K562 (cell line): ENCODE measurements at regions not wholly inside any gene's neighbourhood (a gene's known extent, or its start where the extent isn't known, plus 50 kb on each side); places are given as distances from the start of the nearest gene placed in this dataset.

Experiments
- ATAC-seq: fragments of 200-7000 bp; cut with Tn5 transposase; 3 replicates; pipeline ENCODE4 v1.9.1; 2020; ENCODE audit warnings: moderate library complexity
- BruUV-seq: library from RNA; stranded (reverse); fragments of 400-500 nt; replicated peaks from 2 replicates; lab custom pipeline; 2021; lab: Mats Ljungman, UMichigan
- CTCF ChIA-PET: fragments of 300-600 bp; formaldehyde crosslinking; extraction: SDS; loops from one replicate; lab custom pipeline; 2021; ENCODE audit warnings: low intra/inter-chr PET ratio; lab: Yijun Ruan, JAX
- POLR2A ChIA-PET: fragments of 300-600, 350-650 bp; sonication (Branson Sonifier 250); formaldehyde crosslinking; extraction: SDS; loops from one replicate; lab custom pipeline; 2021; ENCODE audit warnings: antibody characterized with exemption, inconsistent platforms; lab: Yijun Ruan, JAX
- DNase-seq, 4 experiments: peaks; one replicate each; pipeline versions ENCODE4 v3.0.0 to v3.0.0-alpha.2; 2011 to 2018; ENCODE audit warnings: low spot score in 3 of 4, mixed read lengths in 3 of 4; ENCODE audit errors: extremely low read depth in 1 of 4
- FAIRE-seq: peaks from 2 replicates; lab custom pipeline; 2011; peaks lifted over from hg19 to GRCh38; lab: Jason Lieb, UNC
- H2AFZ ChIP-seq: 2 replicates; pipeline ENCODE4 v1.6.0; 2011; ENCODE audit warnings: low read depth, low read length, control low read depth, inconsistent platforms
- H3K27ac ChIP-seq: fragments of 200-600 bp; 3 replicates; pipeline ENCODE4 v1.8.0; 2011; ENCODE audit warnings: low read depth, mild to moderate bottlenecking, control low read depth, inconsistent platforms, low read length, moderate library complexity, mixed read lengths; ENCODE audit errors: extremely low read depth
- H3K27me3 ChIP-seq, 2 experiments: fragments of 300-600 bp in 1 of 2; 2 replicates in 1 of 2; 3 replicates in 1 of 2; pipeline versions ENCODE4 v1.6.0 to v1.8.0; 2011; ENCODE audit warnings: inconsistent platforms in 2 of 2, low read length in 2 of 2, mild to moderate bottlenecking in 1 of 2, mixed read lengths in 1 of 2, moderate library complexity in 1 of 2; ENCODE audit not compliant: control insufficient read depth in 2 of 2, insufficient read depth in 2 of 2
- H3K36me3 ChIP-seq: fragments of 300-600 bp; 3 replicates; pipeline ENCODE4 v1.8.0; 2011; ENCODE audit warnings: mild to moderate bottlenecking, low read length, inconsistent platforms; ENCODE audit not compliant: control insufficient read depth, insufficient read depth
- H3K4me1 ChIP-seq, 2 experiments: fragments of 200-600 bp in 1 of 2; replicated peaks in 1 of 2; 2 replicates in 1 of 2; 3 replicates in 1 of 2; pipeline versions ENCODE4 v1.5.1 to v1.8.0; 2011; ENCODE audit warnings: inconsistent platforms in 2 of 2, low read length in 2 of 2, mild to moderate bottlenecking in 1 of 2, mixed read lengths in 1 of 2, moderate library complexity in 1 of 2; ENCODE audit not compliant: control insufficient read depth in 2 of 2, insufficient read depth in 2 of 2
- H3K4me2 ChIP-seq: 2 replicates; pipeline ENCODE4 v1.6.1; 2011; ENCODE audit warnings: low read length, control low read depth, inconsistent platforms, mixed read lengths; ENCODE audit not compliant: insufficient read depth
- H3K4me3 ChIP-seq: fragments of 200-600 bp; sonication (generic), shearing (Covaris generic); 2 replicates; pipeline ENCODE4 v1.5.1; 2016; ENCODE audit warnings: control low read depth, inconsistent platforms
- H3K79me2 ChIP-seq: fragments of 200-600 bp; 3 replicates; pipeline ENCODE4 v1.8.0; 2011; ENCODE audit warnings: low read length, inconsistent platforms; ENCODE audit not compliant: control insufficient read depth, insufficient read depth
- H3K9ac ChIP-seq, 2 experiments: 2 replicates each; pipeline versions ENCODE4 v1.6.0 to v1.6.1; 2011; ENCODE audit warnings: low read depth in 2 of 2, low read length in 2 of 2, control low read depth in 1 of 2, inconsistent platforms in 1 of 2, mild to moderate bottlenecking in 1 of 2, mixed read lengths in 1 of 2; ENCODE audit not compliant: insufficient read depth in 1 of 2
- H3K9me1 ChIP-seq: one replicate; pipeline ENCODE4 v1.6.0; 2011; ENCODE audit warnings: inconsistent platforms, mild to moderate bottlenecking, low read length, moderate library complexity; ENCODE audit not compliant: control insufficient read depth, insufficient read depth
- H3K9me3 ChIP-seq: replicated peaks from 2 replicates; pipeline ENCODE4 v1.5.1; 2011; ENCODE audit warnings: low read depth, low read length, inconsistent platforms; ENCODE audit not compliant: control insufficient read depth, insufficient read depth
- H4K20me1 ChIP-seq: replicated peaks from 2 replicates; pipeline ENCODE4 v1.6.1; 2011; ENCODE audit warnings: low read length, inconsistent platforms, mixed read lengths; ENCODE audit not compliant: control insufficient read depth, insufficient read depth
- DLX4 ChIP-seq: fragments of 250-450 bp; sonication (Bioruptor Pico); IDR thresholded peaks from 2 replicates; pipeline ENCODE4 v1.6.1; 2021; ENCODE audit warnings: mild to moderate bottlenecking
- RAD21 ChIP-seq, 2 experiments: fragments of 250-450 bp in 1 of 2; fragments of 450-650 bp in 1 of 2; sonication (Bioruptor Pico) in 1 of 2; formaldehyde crosslinking in 1 of 2; IDR thresholded peaks in 1 of 2; conservative IDR thresholded peaks in 1 of 2; 2 replicates each; pipeline versions ENCODE4 v1.4.0 to v1.8.0; 2020 to 2022; ENCODE audit warnings: mild to moderate bottlenecking in 2 of 2, moderate library complexity in 1 of 2
- SNRNP70 ChIP-seq: fragments of 200-400 bp; formaldehyde crosslinking; optimal IDR thresholded peaks from 2 replicates; pipeline ENCODE3; 2017; ENCODE audit warnings: low read depth, low read length
- XRCC5 ChIP-seq: fragments of 200-400 bp; formaldehyde crosslinking; IDR thresholded peaks from 2 replicates; pipeline ENCODE4 v1.6.1; 2017; ENCODE audit warnings: low read depth, mild to moderate bottlenecking, low read length
- ZFX ChIP-seq: sonication (generic); formaldehyde crosslinking; IDR thresholded peaks from 2 replicates; pipeline ENCODE4 v1.8.0; 2022; ENCODE audit warnings: mild to moderate bottlenecking, missing genetic modification reagents, moderate library complexity
- ZNF239 ChIP-seq: fragments of 250-450 bp; sonication (Bioruptor Pico); IDR thresholded peaks from 2 replicates; pipeline ENCODE4 v1.4.0; 2020; ENCODE audit warnings: mild to moderate bottlenecking
- ZNF444 ChIP-seq: fragments of 250-450 bp; sonication (Bioruptor Pico); IDR thresholded peaks from 2 replicates; pipeline ENCODE4 v1.4.0; 2020; ENCODE audit warnings: mild to moderate bottlenecking, moderate library complexity
- ZNF561 ChIP-seq: fragments of 450-650 bp; formaldehyde crosslinking; conservative IDR thresholded peaks from 2 replicates; pipeline ENCODE4 v1.4.0; 2020; ENCODE audit warnings: mild to moderate bottlenecking, moderate library complexity
- ZNF778 ChIP-seq: fragments of 450-650 bp; formaldehyde crosslinking; IDR thresholded peaks from 2 replicates; pipeline ENCODE4 v1.4.0; 2020; ENCODE audit warnings: mild to moderate bottlenecking, moderate library complexity
- WGBS: fragments of 100-300 bp; shearing (Covaris generic); methylation state at CpG from one replicate; pipeline ENCODE4 v1.1.6; 2016; ENCODE audit warnings: low coverage, mixed read lengths; ENCODE audit not compliant: insufficient coverage; ENCODE audit errors: missing lambda C conversion rate; 5-methylcytosine and 5-hydroxymethylcytosine counted together
- in situ Hi-C: fragments of 300-500 bp; cut with MboI; formaldehyde crosslinking; loops from 4 replicates; pipeline ENCODE4 v1.15.0; 2018; ENCODE audit warnings: inconsistent platforms, mixed read lengths
- intact Hi-C: fragments of 100-400 bp; cut with micrococcal nuclease; formaldehyde crosslinking; loops from 2 replicates; pipeline ENCODE4 v1.14.2; 2022
- TF ChIP-seq, protein P1 (sequence below): fragments of 250-450 bp; sonication (Bioruptor Pico); IDR thresholded peaks from 2 replicates; pipeline ENCODE4 v1.4.0; 2020; ENCODE audit warnings: mild to moderate bottlenecking, moderate library complexity, borderline replicate concordance

DNA sequence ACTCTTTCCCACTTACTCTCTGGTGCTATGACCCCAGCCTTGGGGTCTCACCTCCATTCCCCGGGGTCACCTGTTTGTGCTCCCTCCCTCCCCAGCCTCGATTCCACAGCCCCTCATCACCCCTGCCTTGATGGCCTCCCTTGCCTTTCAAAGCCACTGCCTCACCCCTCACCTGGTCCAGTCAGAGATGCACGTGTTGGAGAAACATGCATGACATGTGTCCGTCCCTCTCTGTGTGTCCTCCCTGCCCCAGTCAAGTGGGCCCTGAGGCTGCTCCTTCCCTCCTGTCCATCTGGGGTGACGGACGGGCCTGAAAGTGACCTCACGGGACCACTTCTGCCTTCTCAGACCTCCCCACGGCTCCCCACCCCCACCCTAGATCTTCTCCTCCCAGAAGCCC lies 82.3 kb upstream of the TWIST2 start:
- 0% methylated on average over 3 of the region's 8 CpGs for WGBS
- H3K9me3 ChIP-seq = no peaks in the 10 kb centered on the region
- in situ Hi-C loops = no loop called here
- no peaks in the 10 kb centered on the region for H4K20me1 ChIP-seq
- no TSS peak for BruUV-seq
- ChIA-PET POLR2A (no interaction called here), CTCF (no interaction called here)
- no peaks in the 10 kb centered on the region for H3K4me1 ChIP-seq
- no peak for FAIRE-seq
- H3K27ac ChIP-seq = no peak overlapping the region
- H3K79me2 ChIP-seq = no peaks in the 10 kb centered on the region
- ATAC-seq = no peak
- no peak overlapping the region for H3K4me2 ChIP-seq
- intact Hi-C loops = no loop called here
- no peak for DNase-seq
- H2AFZ ChIP-seq = no peak overlapping the region
- H3K36me3 ChIP-seq = no peaks in the 10 kb centered on the region
- H3K9me1 ChIP-seq = no peaks in the 10 kb centered on the region
- H3K4me3 ChIP-seq = no peak overlapping the region
- no peaks in the 10 kb centered on the region for H3K27me3 ChIP-seq
- H3K9ac ChIP-seq = no peak overlapping the region
- no peak for TF ChIP-seq RAD21 (CRISPR knock-in tag; conservative IDR thresholded peaks at IDR 0.05 in 1 of 2, IDR thresholded peaks at IDR 0.05 in 1 of 2)
- TF ChIP-seq, protein P1, sequence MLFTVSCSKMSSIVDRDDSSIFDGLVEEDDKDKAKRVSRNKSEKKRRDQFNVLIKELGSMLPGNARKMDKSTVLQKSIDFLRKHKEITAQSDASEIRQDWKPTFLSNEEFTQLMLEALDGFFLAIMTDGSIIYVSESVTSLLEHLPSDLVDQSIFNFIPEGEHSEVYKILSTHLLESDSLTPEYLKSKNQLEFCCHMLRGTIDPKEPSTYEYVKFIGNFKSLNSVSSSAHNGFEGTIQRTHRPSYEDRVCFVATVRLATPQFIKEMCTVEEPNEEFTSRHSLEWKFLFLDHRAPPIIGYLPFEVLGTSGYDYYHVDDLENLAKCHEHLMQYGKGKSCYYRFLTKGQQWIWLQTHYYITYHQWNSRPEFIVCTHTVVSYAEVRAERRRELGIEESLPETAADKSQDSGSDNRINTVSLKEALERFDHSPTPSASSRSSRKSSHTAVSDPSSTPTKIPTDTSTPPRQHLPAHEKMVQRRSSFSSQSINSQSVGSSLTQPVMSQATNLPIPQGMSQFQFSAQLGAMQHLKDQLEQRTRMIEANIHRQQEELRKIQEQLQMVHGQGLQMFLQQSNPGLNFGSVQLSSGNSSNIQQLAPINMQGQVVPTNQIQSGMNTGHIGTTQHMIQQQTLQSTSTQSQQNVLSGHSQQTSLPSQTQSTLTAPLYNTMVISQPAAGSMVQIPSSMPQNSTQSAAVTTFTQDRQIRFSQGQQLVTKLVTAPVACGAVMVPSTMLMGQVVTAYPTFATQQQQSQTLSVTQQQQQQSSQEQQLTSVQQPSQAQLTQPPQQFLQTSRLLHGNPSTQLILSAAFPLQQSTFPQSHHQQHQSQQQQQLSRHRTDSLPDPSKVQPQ (CRISPR knock-in tag) = no peak
- no peak for TF ChIP-seq ZNF239 (CRISPR knock-in tag)
- no peak for TF ChIP-seq ZNF778 (CRISPR knock-in tag)
- TF ChIP-seq ZFX = no peak
- no peak for TF ChIP-seq XRCC5
- TF ChIP-seq DLX4 (CRISPR knock-in tag) = no peak
- TF ChIP-seq ZNF561 (CRISPR knock-in tag) = no peak
- no peak for TF ChIP-seq ZNF444 (CRISPR knock-in tag)
- TF ChIP-seq SNRNP70 = no peak
